Body of pancreas (tissue), 4 donors: ENCODE measurements at regions not wholly inside any gene's neighbourhood (a gene's known extent, or its start where the extent isn't known, plus 50 kb on each side); places are given as distances from the start of the nearest gene placed in this dataset.
"Not testable (repeated sequence)": the region's sequence is repeated elsewhere in the genome, so short reads cannot be mapped to it uniquely, and the experiment has no call there.

ENCODE experiments used
- ATAC-seq: fragments of 150-250 bp; one replicate; pipeline ENCODE4 v1.9.1; 2016
- DNase-seq, 4 donors: peaks; one replicate each; pipeline ENCODE4 v3.0.0-alpha.2; 2019
- H3K27ac ChIP-seq, 4 donors: fragments of 200-600 bp; sonication (generic); 1 replicate in 3 of 4; 2 replicates in 1 of 4; pipeline versions ENCODE4 v1.5.1 to v1.6.1; 2016 to 2019; ENCODE audit warnings: mild to moderate bottlenecking in 1 of 4, mixed read lengths in 1 of 4, moderate library complexity in 1 of 4
- H3K27me3 ChIP-seq, 2 donors: fragments of 200-600 bp; sonication (generic); one replicate each; pipeline ENCODE4 v1.6.0; 2016; ENCODE audit warnings: mild to moderate bottlenecking in 1 of 2
- H3K36me3 ChIP-seq, 2 donors: fragments of 200-600 bp; sonication (generic); replicated peaks in 1 of 2; 2 replicates each; pipeline ENCODE4 v1.5.1; 2016; ENCODE audit warnings: low read depth in 2 of 2; ENCODE audit not compliant: insufficient read depth in 1 of 2
- H3K4me1 ChIP-seq: fragments of 200-600 bp; sonication (generic); one replicate; pipeline ENCODE4 v1.6.0; 2016
- H3K4me3 ChIP-seq, 2 donors: fragments of 200-600 bp; sonication (generic); 1 replicate in 1 of 2; 2 replicates in 1 of 2; pipeline ENCODE4 v1.5.1; 2016 to 2019
- H3K9me3 ChIP-seq, 3 donors: fragments of 200-600 bp; sonication (generic); 1 replicate in 2 of 3; 2 replicates in 1 of 3; pipeline ENCODE4 v1.5.1; 2016
- POLR2A ChIP-seq, 3 donors: fragments of 450-650 bp; IDR thresholded peaks; one replicate each; pipeline ENCODE4 v1.6.1; 2016; ENCODE audit warnings: antibody characterized with exemption in 3 of 3, mild to moderate bottlenecking in 2 of 3
- WGBS, 2 donors: methylation state at CpG; one replicate each; pipeline ENCODE4 v1.1.5; 2017; 5-methylcytosine and 5-hydroxymethylcytosine counted together
- intact Hi-C: fragments of 100-400 bp; cut with DNase I; formaldehyde crosslinking; loops from one replicate; pipeline ENCODE4 v1.15.1; 2023
- TF ChIP-seq, protein P1 (sequence below), 7 experiments: fragments of 450-650 bp in 4 of 7; fragments of 200-600 bp in 3 of 7; sonication (generic) in 3 of 7; IDR thresholded peaks; one replicate each; pipeline ENCODE4 v1.5.1; 2016 to 2019; ENCODE audit warnings: antibody characterized with exemption in 7 of 7

DNA sequence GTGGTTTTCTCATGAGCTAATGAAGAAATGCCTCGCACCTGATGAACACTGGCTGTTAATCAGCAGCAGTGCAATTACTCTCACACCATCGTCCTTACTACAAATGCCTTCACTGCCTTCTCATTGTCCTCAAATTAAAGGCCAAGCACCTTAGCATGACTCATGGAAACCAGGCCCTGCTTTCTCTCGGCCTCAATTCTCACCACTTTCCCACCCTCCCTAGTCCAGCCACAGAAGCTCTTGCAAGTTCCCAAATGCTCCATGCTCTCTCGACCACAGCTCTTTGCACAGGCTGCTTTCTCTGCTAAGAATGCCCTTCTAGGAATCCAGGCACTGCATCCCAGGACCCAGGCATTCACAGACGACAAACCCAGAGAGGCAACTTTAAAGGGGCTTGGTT lies 94.6 kb upstream of the KLF4 start:
- TF ChIP-seq, protein P1, sequence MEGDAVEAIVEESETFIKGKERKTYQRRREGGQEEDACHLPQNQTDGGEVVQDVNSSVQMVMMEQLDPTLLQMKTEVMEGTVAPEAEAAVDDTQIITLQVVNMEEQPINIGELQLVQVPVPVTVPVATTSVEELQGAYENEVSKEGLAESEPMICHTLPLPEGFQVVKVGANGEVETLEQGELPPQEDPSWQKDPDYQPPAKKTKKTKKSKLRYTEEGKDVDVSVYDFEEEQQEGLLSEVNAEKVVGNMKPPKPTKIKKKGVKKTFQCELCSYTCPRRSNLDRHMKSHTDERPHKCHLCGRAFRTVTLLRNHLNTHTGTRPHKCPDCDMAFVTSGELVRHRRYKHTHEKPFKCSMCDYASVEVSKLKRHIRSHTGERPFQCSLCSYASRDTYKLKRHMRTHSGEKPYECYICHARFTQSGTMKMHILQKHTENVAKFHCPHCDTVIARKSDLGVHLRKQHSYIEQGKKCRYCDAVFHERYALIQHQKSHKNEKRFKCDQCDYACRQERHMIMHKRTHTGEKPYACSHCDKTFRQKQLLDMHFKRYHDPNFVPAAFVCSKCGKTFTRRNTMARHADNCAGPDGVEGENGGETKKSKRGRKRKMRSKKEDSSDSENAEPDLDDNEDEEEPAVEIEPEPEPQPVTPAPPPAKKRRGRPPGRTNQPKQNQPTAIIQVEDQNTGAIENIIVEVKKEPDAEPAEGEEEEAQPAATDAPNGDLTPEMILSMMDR (IDR thresholded peaks at IDR 0.05) = no peak

DNA sequence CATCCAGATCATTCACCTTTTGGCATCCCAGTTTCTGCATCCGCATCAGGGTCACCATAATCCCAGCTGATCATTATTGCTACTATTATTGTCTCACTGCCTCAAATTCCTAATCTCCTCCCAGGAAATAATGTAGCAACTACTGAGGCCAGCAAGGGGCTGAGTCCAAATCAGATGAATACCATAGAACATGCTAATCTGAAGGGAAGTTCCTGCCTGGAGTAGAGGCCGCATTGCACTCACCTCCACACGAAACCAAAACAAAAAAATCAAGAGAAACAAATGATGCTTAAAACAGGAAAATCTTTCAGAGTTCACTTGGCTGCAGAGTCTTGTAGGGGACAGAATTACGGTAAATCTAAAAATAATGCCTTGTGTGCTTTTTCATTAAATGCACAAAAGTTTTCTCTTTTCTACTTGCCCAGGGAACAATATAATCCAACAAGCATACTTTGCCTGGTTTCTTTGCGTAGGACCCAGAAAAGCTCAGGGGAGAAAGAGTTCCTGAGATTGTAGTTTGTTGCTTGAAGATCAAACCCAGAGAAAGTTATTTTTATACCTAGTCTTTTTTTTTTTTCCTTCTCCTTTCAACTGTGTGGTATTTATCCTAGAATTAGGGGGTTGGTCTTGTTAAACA lies 87.7 kb upstream of the KLF4 start:
- WGBS, 2 donors = 84 to 90% methylated on average over 5 of the region's 5 CpGs
- Histone ChIP-seq H3K27ac (no peak overlapping the region), H3K4me1 (no peaks in the 10 kb centered on the region), H3K4me3 (no peak overlapping the region), H3K27me3 (no peaks in the 10 kb centered on the region), H3K9me3 (no peaks in the 10 kb centered on the region), H3K36me3 (no peaks in the 10 kb centered on the region)
- ATAC-seq (no peak), DNase-seq (no peak)
- intact Hi-C loops = no loop called here
- TF ChIP-seq, protein P1 (IDR thresholded peaks at IDR 0.05) = no peak
- TF ChIP-seq POLR2A (IDR thresholded peaks at IDR 0.05) = no peak

More for the DNA sequence above, 94.6 kb upstream of the KLF4 start:
- Histone ChIP-seq H3K27ac (no peak overlapping the region), H3K27me3 (no peaks in the 10 kb centered on the region), H3K4me3 (no peak overlapping the region), H3K36me3 (no peaks in the 10 kb centered on the region), H3K9me3 (no peaks in the 10 kb centered on the region), H3K4me1 (peaks cover 16% of the 10 kb centered on the region)
- ATAC-seq (no peak), DNase-seq (no peak)
- intact Hi-C loops = no loop called here
- 80 to 89% methylated on average over 5 of the region's 5 CpGs for WGBS, 2 donors

DNA sequence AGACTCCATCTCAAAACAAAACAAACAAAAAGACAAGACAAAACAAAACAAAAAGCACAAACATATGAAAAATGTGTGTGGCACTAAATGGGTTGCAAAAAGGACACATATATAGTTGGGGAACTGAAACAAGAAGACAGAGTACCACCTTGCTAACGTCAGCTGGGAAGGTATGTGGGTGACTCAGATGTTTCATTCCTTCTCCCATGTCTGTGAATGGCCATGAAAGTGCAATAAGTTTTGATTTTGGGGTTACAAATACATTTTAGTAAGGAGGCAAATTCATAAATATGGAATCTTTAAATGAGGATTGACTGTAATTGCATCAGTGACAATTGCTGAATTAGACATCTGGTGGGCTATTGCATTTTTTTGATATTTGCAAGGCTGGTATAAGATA lies 81.6 kb upstream of the KLF4 start:
- DNase-seq (no peak), ATAC-seq (no peak)
- intact Hi-C loops = no loop called here
- H3K27ac ChIP-seq = no peak overlapping the region
- no peaks in the 10 kb centered on the region for H3K9me3 ChIP-seq
- H3K27me3 ChIP-seq = no peaks in the 10 kb centered on the region
- H3K4me3 ChIP-seq = no peak overlapping the region
- H3K4me1 ChIP-seq = no peaks in the 10 kb centered on the region
- 46 to 53% methylated on average over 1 of the region's 1 CpG for WGBS, 2 donors
- no peak for TF ChIP-seq POLR2A (IDR thresholded peaks at IDR 0.05)
- TF ChIP-seq, protein P1 (IDR thresholded peaks at IDR 0.05) = no peak
- H3K36me3 ChIP-seq = no peaks in the 10 kb centered on the region

DNA sequence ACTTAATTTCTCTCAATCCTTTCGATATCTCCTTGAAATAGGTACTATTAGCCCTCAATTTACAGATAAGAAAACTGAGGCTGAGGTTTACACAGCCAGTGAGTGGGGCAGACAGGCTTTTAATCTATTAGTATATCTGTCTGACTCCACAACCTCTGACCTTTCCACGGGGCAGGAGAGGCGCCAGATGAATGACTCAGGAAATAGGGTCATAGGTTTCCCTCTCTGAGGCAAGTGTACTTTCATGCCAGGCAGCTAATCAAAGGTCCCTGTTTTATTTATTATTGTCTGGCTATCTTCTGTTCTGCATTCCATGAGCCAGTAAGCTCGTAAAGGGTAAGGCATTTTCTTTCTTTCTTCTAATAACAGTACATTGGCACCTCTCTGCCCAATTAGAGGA lies 79.6 kb upstream of the KLF4 start:
- H3K9me3 ChIP-seq = no peaks in the 10 kb centered on the region
- TF ChIP-seq, protein P1 (IDR thresholded peaks at IDR 0.05) = no peak
- TF ChIP-seq POLR2A (IDR thresholded peaks at IDR 0.05) = no peak
- peak in 1 of 4 donors; percentile 26 for DNase-seq
- no peak for ATAC-seq
- H3K36me3 ChIP-seq = no peaks in the 10 kb centered on the region
- H3K4me1 ChIP-seq = no peaks in the 10 kb centered on the region
- H3K4me3 ChIP-seq = no peak overlapping the region
- H3K27me3 ChIP-seq = no peaks in the 10 kb centered on the region
- intact Hi-C loops = no loop called here
- 29 to 36% methylated on average over 4 of the region's 4 CpGs for WGBS, 2 donors
- no peak overlapping the region for H3K27ac ChIP-seq

DNA sequence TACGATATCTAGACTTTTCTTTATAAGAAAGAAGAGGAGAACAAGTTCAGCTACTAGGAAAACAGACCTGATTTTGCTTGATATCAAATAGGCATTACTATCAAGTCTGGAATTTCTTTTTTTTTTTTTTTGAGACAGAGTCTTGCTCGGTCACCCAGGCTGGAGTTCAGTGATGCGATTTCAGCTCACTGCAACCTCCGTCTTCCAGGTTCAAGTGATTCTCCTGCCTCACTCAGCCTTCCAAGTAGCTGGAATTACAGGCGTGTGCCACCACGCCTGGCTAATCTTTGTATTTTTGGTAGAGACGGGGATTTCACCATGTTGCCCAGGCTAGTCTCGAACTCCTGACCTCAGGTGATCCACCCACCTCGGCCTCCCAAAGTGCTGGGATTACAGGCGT lies 78.8 kb upstream of the KLF4 start:
- H3K9me3 ChIP-seq, ATAC-seq, intact Hi-C loops, H3K36me3 ChIP-seq, H3K27me3 ChIP-seq, H3K27ac ChIP-seq, H3K4me3 ChIP-seq, H3K4me1 ChIP-seq, DNase-seq: not testable (repeated sequence)
- WGBS, 2 donors = 80 to 89% methylated on average over 10 of the region's 10 CpGs
